GM12865 (cell line): ENCODE measurements at regions not wholly inside any gene's neighbourhood (a gene's known extent, or its start where the extent isn't known, plus 50 kb on each side); places are given as distances from the start of the nearest gene placed in this dataset.

ENCODE experiments used
- DNase-seq: peaks from one replicate; pipeline ENCODE4 v3.0.0; 2010; ENCODE audit warnings: low read depth
- H3K4me3 ChIP-seq: 2 replicates; pipeline ENCODE4 v1.5.1; 2011; ENCODE audit warnings: mild to moderate bottlenecking, low read depth, low read length, control low read depth
- TF ChIP-seq, protein P1 (sequence below): IDR thresholded peaks from 2 replicates; pipeline ENCODE4 v1.5.1; 2011; ENCODE audit warnings: low read length, control low read depth, low read depth, inconsistent platforms; ENCODE audit not compliant: insufficient read depth; ENCODE audit errors: missing control alignments

DNA sequence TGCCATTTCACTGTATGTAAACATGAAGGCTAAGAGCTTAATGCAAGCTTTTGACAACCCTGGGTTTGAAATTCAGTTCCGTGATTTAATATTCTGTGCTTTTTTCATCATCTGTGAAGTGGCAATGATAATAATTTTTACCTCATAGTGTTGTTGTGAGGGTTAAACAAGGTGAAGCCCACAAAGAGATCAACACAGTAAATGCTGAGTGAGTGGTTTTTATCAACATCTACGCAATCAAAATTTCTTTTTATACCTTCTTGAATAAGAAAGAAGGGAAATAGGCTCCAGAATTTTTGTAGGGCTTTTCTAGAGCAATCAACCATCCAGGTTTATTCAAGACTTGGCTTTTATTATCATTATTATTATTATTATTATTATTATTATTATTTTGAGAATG is 490.8 kb downstream of the SOX5 start:
- no peak for DNase-seq
- TF ChIP-seq, protein P1, sequence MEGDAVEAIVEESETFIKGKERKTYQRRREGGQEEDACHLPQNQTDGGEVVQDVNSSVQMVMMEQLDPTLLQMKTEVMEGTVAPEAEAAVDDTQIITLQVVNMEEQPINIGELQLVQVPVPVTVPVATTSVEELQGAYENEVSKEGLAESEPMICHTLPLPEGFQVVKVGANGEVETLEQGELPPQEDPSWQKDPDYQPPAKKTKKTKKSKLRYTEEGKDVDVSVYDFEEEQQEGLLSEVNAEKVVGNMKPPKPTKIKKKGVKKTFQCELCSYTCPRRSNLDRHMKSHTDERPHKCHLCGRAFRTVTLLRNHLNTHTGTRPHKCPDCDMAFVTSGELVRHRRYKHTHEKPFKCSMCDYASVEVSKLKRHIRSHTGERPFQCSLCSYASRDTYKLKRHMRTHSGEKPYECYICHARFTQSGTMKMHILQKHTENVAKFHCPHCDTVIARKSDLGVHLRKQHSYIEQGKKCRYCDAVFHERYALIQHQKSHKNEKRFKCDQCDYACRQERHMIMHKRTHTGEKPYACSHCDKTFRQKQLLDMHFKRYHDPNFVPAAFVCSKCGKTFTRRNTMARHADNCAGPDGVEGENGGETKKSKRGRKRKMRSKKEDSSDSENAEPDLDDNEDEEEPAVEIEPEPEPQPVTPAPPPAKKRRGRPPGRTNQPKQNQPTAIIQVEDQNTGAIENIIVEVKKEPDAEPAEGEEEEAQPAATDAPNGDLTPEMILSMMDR = no peak
- no peak overlapping the region for H3K4me3 ChIP-seq

DNA sequence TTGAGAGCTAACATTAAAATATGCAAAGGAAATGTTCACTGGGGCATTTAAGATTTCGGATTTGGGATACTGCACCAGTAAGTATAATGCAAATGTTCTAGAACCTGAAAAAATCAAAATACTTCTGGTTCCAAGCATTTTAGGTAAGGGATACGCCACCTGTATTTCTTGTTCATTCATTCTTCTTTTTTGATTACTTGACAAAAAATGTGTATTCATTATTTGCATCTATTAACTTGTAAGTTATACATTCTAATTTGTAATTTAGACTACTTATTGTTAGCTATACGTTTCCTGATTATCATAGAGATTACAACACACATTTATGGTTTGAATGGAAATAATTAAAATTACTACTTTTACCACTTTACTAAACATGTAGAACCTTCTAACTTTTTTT is 486.9 kb downstream of the SOX5 start:
- DNase-seq = no peak
- H3K4me3 ChIP-seq = no peak overlapping the region
- TF ChIP-seq, protein P1 = no peak

DNA sequence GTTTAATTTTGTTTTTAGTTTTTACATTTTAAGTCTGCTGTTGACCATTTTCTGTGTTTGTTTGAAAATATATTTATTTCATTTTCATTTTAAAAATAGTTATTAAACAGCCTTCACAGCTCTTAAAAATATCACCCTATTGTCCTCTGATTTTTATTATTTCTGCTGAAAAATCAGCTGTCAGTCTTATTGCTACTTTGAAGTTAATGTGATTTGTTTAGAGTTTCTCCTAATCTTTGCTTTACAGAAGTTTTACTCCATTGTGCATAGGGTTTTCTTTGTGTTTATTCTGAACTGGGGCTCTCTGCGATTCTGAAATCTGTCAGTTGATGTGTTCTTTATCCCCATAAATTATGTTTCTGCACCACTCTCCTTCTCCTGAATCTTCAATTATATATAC is 486.3 kb downstream of the SOX5 start:
- TF ChIP-seq, protein P1 = no peak
- H3K4me3 ChIP-seq = no peak overlapping the region
- DNase-seq = no peak

DNA sequence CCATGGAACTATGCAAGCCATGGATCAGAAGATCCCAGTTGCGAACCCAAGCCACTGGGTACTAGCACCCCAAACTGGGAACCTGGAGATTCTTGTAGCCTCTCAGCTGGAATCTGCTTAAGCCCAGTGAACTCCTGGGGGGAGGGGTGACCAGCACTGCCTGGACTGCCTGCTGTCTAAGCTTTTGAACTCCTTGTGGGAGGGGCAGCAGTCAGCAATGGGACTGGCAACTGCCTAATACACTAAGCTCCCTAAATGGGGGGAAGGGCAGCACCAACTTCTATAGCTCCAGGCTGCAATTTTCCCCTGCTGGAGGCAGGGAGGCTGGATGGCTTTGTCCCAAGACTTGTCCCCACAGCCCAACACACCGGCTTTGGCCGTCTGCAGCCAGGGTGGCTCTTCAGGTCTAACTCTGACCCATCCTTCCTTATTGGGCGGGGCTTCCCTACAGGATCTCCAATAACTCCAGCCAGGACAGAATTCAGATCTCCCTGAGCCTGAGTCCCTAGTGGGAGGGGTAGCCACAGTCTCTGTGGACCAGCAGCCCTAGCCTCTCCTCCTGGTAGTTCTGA is 485.1 kb downstream of the SOX5 start:
- DNase-seq = no peak
- no peak overlapping the region for H3K4me3 ChIP-seq
- TF ChIP-seq, protein P1 = no peak

DNA sequence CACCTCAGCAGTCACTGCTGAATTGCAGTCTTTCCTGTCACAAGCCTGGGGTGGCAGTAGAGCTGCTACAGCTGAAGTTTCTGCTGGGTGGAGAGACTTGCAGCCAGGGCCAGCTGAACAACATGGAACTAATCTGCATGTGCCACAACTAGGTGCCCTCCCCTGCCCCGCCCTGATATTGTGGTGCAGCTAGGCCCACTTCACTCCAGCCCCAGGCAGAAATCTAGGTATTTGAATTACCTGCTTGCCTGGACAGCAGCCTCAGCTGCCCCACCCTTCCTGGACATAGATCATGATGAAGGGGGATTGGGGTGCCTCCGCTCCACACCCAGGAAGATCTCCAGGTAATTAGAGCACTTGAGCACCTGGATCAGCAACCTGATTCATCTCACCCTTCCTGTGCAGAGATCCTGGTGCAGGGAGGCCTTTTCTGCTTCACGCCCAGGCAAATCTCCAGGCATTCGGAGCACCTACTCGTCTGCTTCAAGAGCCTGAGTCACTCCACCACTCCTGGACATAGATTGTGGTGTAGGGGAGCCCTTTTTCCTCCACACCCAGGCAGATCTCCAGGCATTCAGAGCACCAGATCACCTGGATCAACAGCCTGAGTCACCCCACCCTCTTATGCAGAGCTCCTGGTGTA is 477.0 kb downstream of the SOX5 start:
- TF ChIP-seq, protein P1 = no peak
- H3K4me3 ChIP-seq = no peak overlapping the region
- no peak for DNase-seq

DNA sequence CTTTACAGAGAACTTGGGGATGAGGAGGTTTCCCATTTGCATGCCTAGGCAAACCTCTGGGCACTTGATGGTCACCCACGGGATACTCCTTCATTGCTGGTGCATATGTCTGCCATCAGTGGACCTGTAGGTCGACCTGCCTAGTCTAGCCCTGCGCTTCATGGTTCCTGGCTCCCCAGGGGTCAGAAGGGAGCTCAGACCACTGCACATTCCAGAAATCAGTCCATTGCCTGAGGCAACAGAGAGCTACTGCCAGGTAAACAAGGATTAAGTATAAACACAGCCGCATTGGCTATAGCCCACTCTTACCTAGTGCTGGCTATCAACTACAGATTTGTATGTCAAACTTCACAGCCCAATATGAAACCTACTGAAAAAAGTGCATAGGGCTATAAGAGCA is 476.4 kb downstream of the SOX5 start:
- TF ChIP-seq, protein P1 = no peak
- no peak overlapping the region for H3K4me3 ChIP-seq
- DNase-seq = no peak

DNA sequence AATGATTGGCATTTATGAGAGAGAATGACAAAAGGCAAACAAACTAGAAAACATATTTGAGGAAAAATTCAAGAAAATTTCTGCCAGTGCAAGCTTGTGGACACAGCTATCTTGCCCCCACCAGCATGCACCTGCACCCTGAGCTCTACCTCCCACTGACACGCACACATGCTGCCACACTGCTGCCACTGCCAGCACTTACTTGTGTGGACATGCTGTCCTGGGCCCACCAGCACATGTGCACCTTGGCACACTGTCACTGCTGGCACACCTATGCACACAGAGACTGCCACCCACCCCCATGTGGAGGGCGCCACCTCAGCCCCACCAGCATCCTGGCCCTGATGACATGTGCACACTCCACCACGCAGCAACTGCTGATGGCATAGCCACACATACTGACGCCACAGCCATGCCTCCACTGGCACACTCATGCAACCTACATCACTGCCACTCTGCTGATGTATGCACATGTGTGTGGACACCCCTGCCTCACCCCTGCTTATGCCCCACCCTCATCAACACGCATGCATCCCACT is 475.0 kb downstream of the SOX5 start:
- TF ChIP-seq, protein P1 = no peak
- DNase-seq = no peak
- H3K4me3 ChIP-seq = no peak overlapping the region
